T-cell (primary cell): ENCODE measurements at regions not wholly inside any gene's neighbourhood (a gene's known extent, or its start where the extent isn't known, plus 50 kb on each side); places are given as distances from the start of the nearest gene placed in this dataset.

Experiments used
- ATAC-seq, 4 experiments: fragments of 200-7000 bp in 3 of 4; fragments of 150-1000 bp in 1 of 4; cut with Tn5 transposase; replicated peaks in 1 of 4; 1 replicate in 3 of 4; 2 replicates in 1 of 4; pipeline ENCODE4 v1.10.0; 2021; ENCODE audit warnings: moderate library complexity in 3 of 4, mild to moderate bottlenecking in 2 of 4, moderate number of reproducible peaks in 1 of 4
- CTCF ChIA-PET, 2 donors: fragments of 300-600 bp; sonication (Branson Sonifier 250); formaldehyde crosslinking; loops; one replicate each; lab custom pipeline; 2022; ENCODE audit warnings: antibody characterized with exemption in 2 of 2; lab: Charles Lee
- POLR2A ChIA-PET, 2 donors: fragments of 300-600 bp; sonication (Branson Sonifier 250); formaldehyde crosslinking; loops; one replicate each; lab custom pipeline; 2022; ENCODE audit warnings: antibody characterized with exemption in 2 of 2; lab: Charles Lee
- DNase-seq, 35 experiments: peaks; one replicate each; pipeline versions ENCODE4 v3.0.0 to v3.0.0-alpha.2; 2013 to 2023
- H3K27ac ChIP-seq: one replicate; pipeline ENCODE4 v1.5.1; 2013; ENCODE audit warnings: low read length
- H3K27me3 ChIP-seq, 2 experiments: replicated peaks in 1 of 2; 1 replicate in 1 of 2; 2 replicates in 1 of 2; pipeline versions ENCODE4 v1.6.1 to v1.7.0; 2013; ENCODE audit warnings: low read length in 1 of 2, mixed read lengths in 1 of 2; ENCODE audit not compliant: control insufficient read depth in 2 of 2, insufficient read depth in 2 of 2; ENCODE audit errors: extremely low read depth in 1 of 2
- H3K36me3 ChIP-seq, 2 donors: 1 replicate in 1 of 2; 2 replicates in 1 of 2; pipeline versions ENCODE4 v1.6.1 to v1.7.0; 2013; ENCODE audit warnings: low read length in 1 of 2; ENCODE audit not compliant: control insufficient read depth in 2 of 2, insufficient read depth in 1 of 2; ENCODE audit errors: extremely low read depth in 1 of 2
- H3K4me1 ChIP-seq, 2 experiments: 1 replicate in 1 of 2; 2 replicates in 1 of 2; pipeline versions ENCODE4 v1.6.1 to v1.7.0; 2013; ENCODE audit warnings: low read length in 2 of 2, mixed read lengths in 1 of 2; ENCODE audit not compliant: insufficient read depth in 2 of 2, control insufficient read depth in 1 of 2; ENCODE audit errors: extremely low read depth in 1 of 2
- H3K4me3 ChIP-seq, 2 donors: 1 replicate in 1 of 2; 2 replicates in 1 of 2; pipeline versions ENCODE4 v1.5.1 to v1.7.0; 2013; ENCODE audit warnings: mild to moderate bottlenecking in 2 of 2, low read length in 1 of 2, moderate library complexity in 1 of 2; ENCODE audit not compliant: control insufficient read depth in 1 of 2; ENCODE audit errors: extremely low read depth in 1 of 2
- H3K9me3 ChIP-seq: 2 replicates; pipeline ENCODE4 v1.7.0; 2013
- H3K27ac Mint-ChIP-seq, 2 donors: one replicate each; pipeline ENCODE4 v1.8.0; 2020 to 2021; ENCODE audit warnings: mild to moderate bottlenecking in 2 of 2, mixed read lengths in 2 of 2
- H3K27me3 Mint-ChIP-seq, 2 donors: one replicate each; pipeline ENCODE4 v1.8.0; 2021 to 2022; ENCODE audit warnings: mixed read lengths in 2 of 2
- H3K36me3 Mint-ChIP-seq: one replicate; pipeline ENCODE4 v1.8.0; 2021; ENCODE audit warnings: mixed read lengths
- H3K4me1 Mint-ChIP-seq, 3 donors: one replicate each; pipeline ENCODE4 v1.8.0; 2020 to 2022; ENCODE audit warnings: mixed read lengths in 3 of 3, mild to moderate bottlenecking in 1 of 3
- H3K4me3 Mint-ChIP-seq, 3 donors: one replicate each; pipeline ENCODE4 v1.8.0; 2020 to 2022; ENCODE audit warnings: mild to moderate bottlenecking in 3 of 3, mixed read lengths in 3 of 3, moderate library complexity in 3 of 3
- H3K9me3 Mint-ChIP-seq, 3 donors: one replicate each; pipeline ENCODE4 v1.8.0; 2020 to 2022; ENCODE audit warnings: mixed read lengths in 3 of 3
- WGBS: methylation state at CpG from one replicate; pipeline ENCODE4 v1.1.5; 2013; ENCODE audit warnings: missing lambda C conversion rate; ENCODE audit not compliant: insufficient coverage; 5-methylcytosine and 5-hydroxymethylcytosine counted together

- Mint-ChIP-seq H3K9me3 (peaks cover 0 to 2% (median 0%) of the 10 kb centered on the region in 3 donors), H3K4me1 (no peaks in the 10 kb centered on the region), H3K36me3 (no peaks in the 10 kb centered on the region), H3K4me3 (no peak overlapping the region), H3K27ac (no peak overlapping the region), H3K27me3 (no peaks in the 10 kb centered on the region)
- ChIA-PET CTCF (no interaction called here), POLR2A (no interaction called here)
- no CpG with 5 or more reads among the region's 2 CpGs for WGBS
- ATAC-seq = no peak
- no peaks in the 10 kb centered on the region for H3K36me3 ChIP-seq
- no peak overlapping the region for H3K4me3 ChIP-seq
- no peak overlapping the region for H3K27ac ChIP-seq
- H3K27me3 ChIP-seq = no peaks in the 10 kb centered on the region
- H3K9me3 ChIP-seq = no peaks in the 10 kb centered on the region
- H3K4me1 ChIP-seq = no peaks in the 10 kb centered on the region
- no peak for DNase-seq
Observed at GRCh38 chrX:45660477-45660876, 459.8 kb upstream of the DIPK2B start.

- no peaks in the 10 kb centered on the region for H3K36me3 ChIP-seq
- ATAC-seq = no peak
- 100% methylated on average over 1 of the region's 4 CpGs for WGBS
- Mint-ChIP-seq H3K36me3 (no peaks in the 10 kb centered on the region), H3K4me1 (no peaks in the 10 kb centered on the region), H3K9me3 (peaks cover 0 to 4% (median 0%) of the 10 kb centered on the region in 3 donors), H3K27me3 (peaks cover 3 to 33% of the 10 kb centered on the region in 2 donors), H3K4me3 (no peak overlapping the region), H3K27ac (no peak overlapping the region)
- no peak for DNase-seq
- no peaks in the 10 kb centered on the region for H3K9me3 ChIP-seq
- CTCF ChIA-PET = no interaction called here
- POLR2A ChIA-PET = no interaction called here
- H3K4me1 ChIP-seq = no peaks in the 10 kb centered on the region
- no peak overlapping the region for H3K4me3 ChIP-seq
- no peak overlapping the region for H3K27ac ChIP-seq
- peaks cover 0 to 2% of the 10 kb centered on the region in 2 experiments for H3K27me3 ChIP-seq
Observed at GRCh38 chrX:45633419-45633818, 432.7 kb upstream of the DIPK2B start.

- H3K27ac ChIP-seq = no peak overlapping the region
- no peaks in the 10 kb centered on the region for H3K9me3 ChIP-seq
- Mint-ChIP-seq H3K4me3 (no peak overlapping the region), H3K4me1 (no peaks in the 10 kb centered on the region), H3K27me3 (peaks cover 3 to 28% of the 10 kb centered on the region in 2 donors), H3K36me3 (no peaks in the 10 kb centered on the region), H3K9me3 (peaks cover 0 to 4% (median 0%) of the 10 kb centered on the region in 3 donors), H3K27ac (no peak overlapping the region)
- ATAC-seq = no peak
- peaks cover 0 to 2% of the 10 kb centered on the region in 2 experiments for H3K27me3 ChIP-seq
- POLR2A ChIA-PET = interaction anchor here in 1 of 2 donors (0.6 kb wide), 1 partner anchor 134 kb away, joined by 3 read pairs; no protein-coding TSS in a partner anchor
- H3K4me1 ChIP-seq = no peaks in the 10 kb centered on the region
- H3K36me3 ChIP-seq = no peaks in the 10 kb centered on the region
- H3K4me3 ChIP-seq = no peak overlapping the region
- 94% methylated on average over 6 of the region's 17 CpGs for WGBS
- CTCF ChIA-PET = no interaction called here
- DNase-seq = no peak
Observed at GRCh38 chrX:45632506-45632905, 431.8 kb upstream of the DIPK2B start.

- no peak overlapping the region for H3K4me3 Mint-ChIP-seq
- no peaks in the 10 kb centered on the region for H3K4me1 Mint-ChIP-seq
- H3K4me1 ChIP-seq = no peaks in the 10 kb centered on the region
- POLR2A ChIA-PET = no interaction called here
- DNase-seq = no peak
- no peak overlapping the region for H3K27ac Mint-ChIP-seq
- CTCF ChIA-PET = no interaction called here
- H3K27me3 Mint-ChIP-seq = peaks cover 0 to 16% of the 10 kb centered on the region in 2 donors
- no peak overlapping the region for H3K27ac ChIP-seq
- H3K36me3 ChIP-seq = no peaks in the 10 kb centered on the region
- peaks cover 0 to 2% of the 10 kb centered on the region in 2 experiments for H3K27me3 ChIP-seq
- no peaks in the 10 kb centered on the region for H3K36me3 Mint-ChIP-seq
- no peaks in the 10 kb centered on the region for H3K9me3 ChIP-seq
- no CpG with 5 or more reads among the region's 1 CpG for WGBS
- H3K9me3 Mint-ChIP-seq = peaks cover 3 to 12% (median 3%) of the 10 kb centered on the region in 3 donors
- ATAC-seq = no peak
- H3K4me3 ChIP-seq = no peak overlapping the region
Observed at GRCh38 chrX:45630078-45630477, 429.4 kb upstream of the DIPK2B start.

- no peak for ATAC-seq
- Mint-ChIP-seq H3K4me1 (no peaks in the 10 kb centered on the region), H3K4me3 (no peak overlapping the region), H3K27ac (no peak overlapping the region), H3K9me3 (peaks cover 3 to 12% (median 3%) of the 10 kb centered on the region in 3 donors), H3K27me3 (peaks cover 0 to 8% of the 10 kb centered on the region in 2 donors), H3K36me3 (no peaks in the 10 kb centered on the region)
- H3K9me3 ChIP-seq = no peaks in the 10 kb centered on the region
- POLR2A ChIA-PET = no interaction called here
- H3K27me3 ChIP-seq = peaks cover 0 to 2% of the 10 kb centered on the region in 2 experiments
- H3K27ac ChIP-seq = no peak overlapping the region
- no CpG with 5 or more reads among the region's 1 CpG for WGBS
- no peaks in the 10 kb centered on the region for H3K4me1 ChIP-seq
- no peaks in the 10 kb centered on the region for H3K36me3 ChIP-seq
- H3K4me3 ChIP-seq = no peak overlapping the region
- CTCF ChIA-PET = interaction anchor here in 1 of 2 donors (0.7 kb wide), 1 partner anchor 1148 kb away, joined by 5 read pairs; no protein-coding TSS in a partner anchor
- DNase-seq = no peak
Observed at GRCh38 chrX:45628041-45628440, 427.4 kb upstream of the DIPK2B start.

GRCh38 chrX:45623266-45623665 lies 422.6 kb upstream of the DIPK2B start:
- Mint-ChIP-seq H3K4me1 (no peaks in the 10 kb centered on the region), H3K27ac (no peak overlapping the region), H3K36me3 (no peaks in the 10 kb centered on the region), H3K9me3 (peaks cover 3 to 9% (median 3%) of the 10 kb centered on the region in 3 donors), H3K4me3 (no peak overlapping the region), H3K27me3 (peaks cover 3 to 4% of the 10 kb centered on the region in 2 donors)
- Histone ChIP-seq H3K27me3 (no peaks in the 10 kb centered on the region), H3K4me1 (no peaks in the 10 kb centered on the region), H3K27ac (no peak overlapping the region), H3K4me3 (no peak overlapping the region), H3K36me3 (no peaks in the 10 kb centered on the region), H3K9me3 (no peaks in the 10 kb centered on the region)
- DNase-seq (no peak), ATAC-seq (no peak)
- ChIA-PET CTCF (no interaction called here), POLR2A (no interaction called here)

GRCh38 chrX:45622538-45622937 lies 421.9 kb upstream of the DIPK2B start:
- Mint-ChIP-seq H3K4me3 (no peak overlapping the region), H3K9me3 (peaks cover 3 to 9% (median 5%) of the 10 kb centered on the region in 3 donors), H3K36me3 (no peaks in the 10 kb centered on the region), H3K27ac (no peak overlapping the region), H3K27me3 (peaks cover 3 to 10% of the 10 kb centered on the region in 2 donors), H3K4me1 (no peaks in the 10 kb centered on the region)
- Histone ChIP-seq H3K27me3 (no peaks in the 10 kb centered on the region), H3K4me1 (no peaks in the 10 kb centered on the region), H3K9me3 (no peaks in the 10 kb centered on the region), H3K36me3 (no peaks in the 10 kb centered on the region), H3K4me3 (no peak overlapping the region), H3K27ac (no peak overlapping the region)
- ChIA-PET POLR2A (no interaction called here), CTCF (no interaction called here)
- no peak for DNase-seq
- ATAC-seq = no peak
